Stomach (tissue), 8 donors: ENCODE measurements at regions not wholly inside any gene's neighbourhood (a gene's known extent, or its start where the extent isn't known, plus 50 kb on each side); places are given as distances from the start of the nearest gene placed in this dataset.
A peak's percentile ranks its signal among the peaks of the same experiment; 100 is the strongest.

Source experiments
- DNase-seq, 2 donors: peaks; one replicate each; pipeline versions ENCODE4 v3.0.0 to v3.0.0-alpha.2; 2013 to 2019
- H3K27ac ChIP-seq, 5 donors: fragments of 200-600 bp in 4 of 5; sonication (generic) in 4 of 5; one replicate each; pipeline ENCODE4 v1.5.1; 2013 to 2019; ENCODE audit warnings: mild to moderate bottlenecking in 1 of 5, moderate library complexity in 1 of 5
- H3K27me3 ChIP-seq, 3 donors: fragments of 200-600 bp; sonication (generic); one replicate each; pipeline ENCODE4 v1.5.1; 2017 to 2019; ENCODE audit warnings: mixed run types in 1 of 3
- H3K36me3 ChIP-seq, 4 donors: fragments of 200-600 bp; sonication (generic); 1 replicate in 3 of 4; 2 replicates in 1 of 4; pipeline ENCODE4 v1.5.1; 2016 to 2019
- H3K4me1 ChIP-seq, 4 donors: fragments of 200-600 bp; sonication (generic); one replicate each; pipeline ENCODE4 v1.5.1; 2016 to 2019
- H3K4me3 ChIP-seq, 4 donors: fragments of 200-600 bp; sonication (generic) in 3 of 4; one replicate each; pipeline ENCODE4 v1.5.1; 2016 to 2019; ENCODE audit warnings: mild to moderate bottlenecking in 1 of 4
- H3K9me3 ChIP-seq, 4 donors: fragments of 200-600 bp; sonication (generic); one replicate each; pipeline ENCODE4 v1.5.1; 2016 to 2019
- CTCF ChIP-seq, 7 experiments: fragments of 450-650 bp in 4 of 7; fragments of 200-600 bp in 3 of 7; sonication (generic) in 3 of 7; IDR thresholded peaks; one replicate each; pipeline ENCODE4 v1.5.1; 2016 to 2019; ENCODE audit warnings: antibody characterized with exemption in 7 of 7, control low read depth in 2 of 7, mild to moderate bottlenecking in 1 of 7
- EP300 ChIP-seq: sonication (generic); formaldehyde crosslinking; IDR thresholded peaks from one replicate; pipeline ENCODE4 v1.6.1; 2017; ENCODE audit warnings: antibody characterized with exemption
- POLR2A ChIP-seq, 4 donors: fragments of 450-650 bp; IDR thresholded peaks; one replicate each; pipeline ENCODE4 v1.6.1; 2016; ENCODE audit warnings: antibody characterized with exemption in 4 of 4, control low read depth in 2 of 4, mild to moderate bottlenecking in 1 of 4, moderate library complexity in 1 of 4
- POLR2AphosphoS5 ChIP-seq, 3 donors: sonication (generic); formaldehyde crosslinking; IDR thresholded peaks; one replicate each; pipeline ENCODE4 v1.6.1; 2016; ENCODE audit warnings: antibody characterized with exemption in 3 of 3
- WGBS, 5 donors: extraction: QIAGEN DNeasy Blood & Tissue Kit in 3 of 5; methylation state at CpG; one replicate each; pipeline versions ENCODE4 v1.1.5 to v1.1.7; 2013 to 2018; 5-methylcytosine and 5-hydroxymethylcytosine counted together
- intact Hi-C: fragments of 100-400 bp; cut with DNase I; formaldehyde crosslinking; loops from one replicate; pipeline ENCODE4 v1.15.1; 2023; ENCODE audit warnings: low total_unique reads
- donor health status: healthy with polysubstance abuse.
- donor health status: Bipolar disorder and iron deficiency.
- donor health status: healthy.

GRCh38 chr13:109593230-109593629 is 193.2 kb downstream of the IRS2 start:
- 65 to 98% (median 73%) methylated on average over 3 of the region's 3 CpGs for WGBS, 5 donors
- intact Hi-C loops: no loop called here
- Histone ChIP-seq H3K9me3 (no peaks in the 10 kb centered on the region), H3K27me3 (no peaks in the 10 kb centered on the region), H3K27ac (no peak overlapping the region), H3K4me3 (no peak overlapping the region), H3K36me3 (no peaks in the 10 kb centered on the region), H3K4me1 (no peaks in the 10 kb centered on the region)
- DNase-seq: no peak
- no peak for TF ChIP-seq POLR2AphosphoS5 (IDR thresholded peaks at IDR 0.05)
- TF ChIP-seq EP300: no peak
- TF ChIP-seq POLR2A (IDR thresholded peaks at IDR 0.05): no peak
- TF ChIP-seq CTCF (IDR thresholded peaks at IDR 0.05): no peak

GRCh38 chr13:109592770-109593169 is 193.6 kb downstream of the IRS2 start:
- H3K27me3 ChIP-seq: no peaks in the 10 kb centered on the region
- H3K27ac ChIP-seq: no peak overlapping the region
- no peaks in the 10 kb centered on the region for H3K9me3 ChIP-seq
- no peaks in the 10 kb centered on the region for H3K36me3 ChIP-seq
- TF ChIP-seq POLR2AphosphoS5 (IDR thresholded peaks at IDR 0.05) (no peak), EP300 (no peak), POLR2A (IDR thresholded peaks at IDR 0.05) (no peak), CTCF (IDR thresholded peaks at IDR 0.05) (no peak)
- H3K4me1 ChIP-seq: no peaks in the 10 kb centered on the region
- WGBS, 5 donors: 49 to 69% (median 59%) methylated on average over 4 of the region's 4 CpGs
- intact Hi-C loops: no loop called here
- no peak overlapping the region for H3K4me3 ChIP-seq
- DNase-seq: no peak

DNA sequence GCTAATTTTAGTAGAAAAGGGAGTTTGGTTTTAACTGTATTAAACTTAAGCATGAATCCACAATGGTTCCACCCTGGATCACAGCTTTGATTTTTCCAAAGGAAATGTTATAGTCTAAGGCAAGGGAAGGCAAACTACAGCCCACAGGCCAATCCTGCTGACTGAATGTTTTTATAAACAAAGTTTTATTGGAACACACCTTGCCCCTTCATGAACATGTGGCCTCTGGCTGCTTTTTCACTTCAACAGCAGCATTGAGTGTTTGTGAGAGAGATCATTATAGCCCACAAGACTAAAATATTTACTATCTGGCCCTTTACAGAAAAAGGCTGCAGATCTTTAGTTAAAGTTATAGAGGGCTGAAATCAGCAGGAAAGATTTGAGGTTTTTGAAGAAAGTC is 198.7 kb downstream of the IRS2 start:
- no peak overlapping the region for H3K4me3 ChIP-seq
- H3K9me3 ChIP-seq: no peaks in the 10 kb centered on the region
- peak overlapping the region in 2 of 5 donors; percentile 50 to 71 for H3K27ac ChIP-seq
- no peaks in the 10 kb centered on the region for H3K27me3 ChIP-seq
- TF ChIP-seq CTCF (IDR thresholded peaks at IDR 0.05) (no peak), POLR2AphosphoS5 (IDR thresholded peaks at IDR 0.05) (no peak), EP300 (no peak), POLR2A (IDR thresholded peaks at IDR 0.05) (no peak)
- no peak for DNase-seq
- intact Hi-C loops: no loop called here
- no peaks in the 10 kb centered on the region for H3K36me3 ChIP-seq
- H3K4me1 ChIP-seq: no peaks in the 10 kb centered on the region

DNA sequence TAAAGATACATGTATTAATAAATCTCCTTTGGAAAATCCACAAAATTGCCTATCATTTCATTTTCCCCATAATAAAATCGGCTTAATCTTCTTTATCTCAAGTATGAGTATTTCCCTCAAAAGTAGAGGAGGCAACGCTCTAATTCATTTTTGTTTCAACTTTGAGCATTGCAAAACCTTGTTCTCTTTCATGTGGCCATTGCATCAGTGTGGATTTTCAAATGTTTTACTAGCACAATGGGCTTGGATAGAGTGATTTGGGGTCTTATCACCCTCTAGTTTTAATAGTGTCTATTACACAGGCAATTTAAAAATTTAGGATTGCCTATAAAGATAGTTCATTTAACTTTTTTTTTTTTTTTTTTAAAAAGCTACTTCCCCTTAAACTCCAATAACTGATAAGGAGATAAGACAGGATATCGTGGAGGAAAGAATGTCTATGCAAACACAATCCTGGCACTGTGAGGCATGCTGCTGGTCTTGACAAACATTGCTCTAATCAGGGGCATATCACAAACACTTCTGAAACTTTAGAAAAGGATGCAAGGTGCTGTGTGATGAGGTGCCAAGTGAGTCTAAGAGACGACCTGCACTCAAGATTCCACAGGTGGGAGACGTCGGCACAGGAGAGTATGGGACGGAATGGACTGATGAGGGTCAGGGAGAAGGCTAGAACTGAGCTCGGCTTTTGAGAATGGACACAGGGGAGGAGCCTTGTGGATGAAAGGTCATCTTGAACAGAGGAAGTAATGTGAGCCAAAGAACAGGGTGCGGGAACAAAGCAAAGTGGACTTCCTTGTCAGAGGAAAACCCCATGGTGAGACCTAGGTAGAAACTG is 199.7 kb downstream of the IRS2 start:
- intact Hi-C loops: no loop called here
- WGBS, 5 donors: 37 to 59% (median 44%) methylated on average over 9 of the region's 9 CpGs

More for the DNA sequence above, 199.7 kb downstream of the IRS2 start:
- Histone ChIP-seq H3K27me3 (no peaks in the 10 kb centered on the region), H3K36me3 (no peaks in the 10 kb centered on the region), H3K9me3 (no peaks in the 10 kb centered on the region), H3K27ac (peak overlapping the region in 3 of 5 donors; percentile 50 to 71 (median 65)), H3K4me3 (no peak overlapping the region), H3K4me1 (no peaks in the 10 kb centered on the region)
- TF ChIP-seq POLR2AphosphoS5 (IDR thresholded peaks at IDR 0.05): peak in 2 of 3 donors; percentile 44 to 70
- TF ChIP-seq POLR2A (IDR thresholded peaks at IDR 0.05): no peak
- TF ChIP-seq CTCF (IDR thresholded peaks at IDR 0.05): no peak
- peak; percentile 54 to 57 for DNase-seq
